SK-N-SH treated with all-trans-retinoic acid at 6 μM for 48 hours (cell line): ENCODE measurements at regions not wholly inside any gene's neighbourhood (a gene's known extent, or its start where the extent isn't known, plus 50 kb on each side); places are given as distances from the start of the nearest gene placed in this dataset.

Experiments
- ATAC-seq: fragments of 200-7000 bp; cut with Tn5 transposase; 3 replicates; pipeline ENCODE4 v1.9.1; 2020; ENCODE audit warnings: mild to moderate bottlenecking, moderate library complexity
- ARNTL ChIP-seq: fragments of 450-650 bp; formaldehyde crosslinking; IDR thresholded peaks from 2 replicates; pipeline ENCODE4 v1.5.0; 2020; ENCODE audit warnings: low read depth, mild to moderate bottlenecking, moderate library complexity, borderline replicate concordance
- BACH2 ChIP-seq: fragments of 250-450 bp; sonication (Bioruptor Pico); IDR thresholded peaks from 2 replicates; pipeline ENCODE4 v1.9.0; 2021; ENCODE audit warnings: mild to moderate bottlenecking, borderline replicate concordance
- CSDC2 ChIP-seq: fragments of 250-450 bp; sonication (Bioruptor Pico); IDR thresholded peaks from 2 replicates; pipeline ENCODE4 v1.5.0; 2020; ENCODE audit warnings: mild to moderate bottlenecking, moderate library complexity
- CSRNP3 ChIP-seq: fragments of 250-450 bp; sonication (Bioruptor Pico); IDR thresholded peaks from 2 replicates; pipeline ENCODE4 v1.5.1; 2021; ENCODE audit warnings: mild to moderate bottlenecking, moderate library complexity
- ESRRG ChIP-seq: fragments of 250-450 bp; sonication (Bioruptor Pico); IDR thresholded peaks from 2 replicates; pipeline ENCODE4 v1.6.1; 2021; ENCODE audit warnings: mild to moderate bottlenecking
- GLIS3 ChIP-seq: fragments of 250-450 bp; sonication (Bioruptor Pico); IDR thresholded peaks from 2 replicates; pipeline ENCODE4 v1.5.0; 2020; ENCODE audit warnings: mild to moderate bottlenecking, moderate library complexity
- ISL1 ChIP-seq: fragments of 250-450 bp; sonication (Bioruptor Pico); IDR thresholded peaks from 2 replicates; pipeline ENCODE4 v2.1.2; 2022; ENCODE audit warnings: mild to moderate bottlenecking, moderate library complexity
- OSR1 ChIP-seq: fragments of 250-450 bp; sonication (Bioruptor Pico); IDR thresholded peaks from 2 replicates; pipeline ENCODE4 v1.8.0; 2022; ENCODE audit warnings: moderate library complexity, mild to moderate bottlenecking, inconsistent platforms
- POU6F1 ChIP-seq: fragments of 250-450 bp; sonication (Bioruptor Pico); IDR thresholded peaks from 2 replicates; pipeline ENCODE4 v1.8.0; 2021; ENCODE audit warnings: low read depth, mild to moderate bottlenecking, moderate library complexity, borderline replicate concordance
- RARB ChIP-seq: fragments of 250-450 bp; sonication (Bioruptor Pico); IDR thresholded peaks from 2 replicates; pipeline ENCODE4 v1.8.0; 2021; ENCODE audit warnings: mild to moderate bottlenecking, moderate library complexity
- SNAI2 ChIP-seq: fragments of 250-450 bp; sonication (Bioruptor Pico); IDR thresholded peaks from 2 replicates; pipeline ENCODE4 v1.5.0; 2020; ENCODE audit warnings: mild to moderate bottlenecking, moderate library complexity
- TCF4 ChIP-seq: fragments of 250-450 bp; sonication (Bioruptor Pico); IDR thresholded peaks from 2 replicates; pipeline ENCODE4 v1.8.0; 2021; ENCODE audit warnings: mild to moderate bottlenecking, moderate library complexity, borderline replicate concordance
- TOX ChIP-seq: fragments of 250-450 bp; sonication (Bioruptor Pico); IDR thresholded peaks from 2 replicates; pipeline ENCODE4 v1.8.0; 2021; ENCODE audit warnings: mild to moderate bottlenecking, moderate library complexity, borderline replicate concordance
- ZFP30 ChIP-seq: fragments of 450-650 bp; formaldehyde crosslinking; IDR thresholded peaks from 2 replicates; pipeline ENCODE4 v1.5.0; 2022; ENCODE audit warnings: mild to moderate bottlenecking, moderate library complexity
- ZNF565 ChIP-seq: fragments of 450-650 bp; formaldehyde crosslinking; conservative IDR thresholded peaks from 2 replicates; pipeline ENCODE4 v1.5.0; 2020; ENCODE audit warnings: low read depth, mild to moderate bottlenecking, moderate library complexity
- ZNF70 ChIP-seq: fragments of 450-650 bp; formaldehyde crosslinking; IDR thresholded peaks from 2 replicates; pipeline ENCODE4 v1.5.0; 2020; ENCODE audit warnings: mild to moderate bottlenecking, moderate library complexity
- ZNF8 ChIP-seq: fragments of 450-650 bp; formaldehyde crosslinking; IDR thresholded peaks from 2 replicates; pipeline ENCODE4 v1.5.0; 2020; ENCODE audit warnings: mild to moderate bottlenecking, moderate library complexity
- TF ChIP-seq, protein P1 (sequence below): fragments of 250-450 bp; sonication (Bioruptor Pico); IDR thresholded peaks from 2 replicates; pipeline ENCODE4 v1.5.1; 2020; ENCODE audit warnings: low read depth, mild to moderate bottlenecking, moderate library complexity
- TF ChIP-seq, protein P2 (sequence below): fragments of 250-450 bp; sonication (Bioruptor Pico); IDR thresholded peaks from 2 replicates; pipeline ENCODE4 v1.8.0; 2020; ENCODE audit warnings: mild to moderate bottlenecking, moderate library complexity, borderline replicate concordance
- TF ChIP-seq, protein P3 (sequence below): fragments of 250-450 bp; sonication (Bioruptor Pico); IDR thresholded peaks from 2 replicates; pipeline ENCODE4 v1.5.0; 2020; ENCODE audit warnings: mild to moderate bottlenecking, moderate library complexity

GRCh38 chr14:101007004-101007614 lies 103.6 kb upstream of the RTL1 start (continued):
- TF ChIP-seq TOX: no peak
- TF ChIP-seq, protein P1, sequence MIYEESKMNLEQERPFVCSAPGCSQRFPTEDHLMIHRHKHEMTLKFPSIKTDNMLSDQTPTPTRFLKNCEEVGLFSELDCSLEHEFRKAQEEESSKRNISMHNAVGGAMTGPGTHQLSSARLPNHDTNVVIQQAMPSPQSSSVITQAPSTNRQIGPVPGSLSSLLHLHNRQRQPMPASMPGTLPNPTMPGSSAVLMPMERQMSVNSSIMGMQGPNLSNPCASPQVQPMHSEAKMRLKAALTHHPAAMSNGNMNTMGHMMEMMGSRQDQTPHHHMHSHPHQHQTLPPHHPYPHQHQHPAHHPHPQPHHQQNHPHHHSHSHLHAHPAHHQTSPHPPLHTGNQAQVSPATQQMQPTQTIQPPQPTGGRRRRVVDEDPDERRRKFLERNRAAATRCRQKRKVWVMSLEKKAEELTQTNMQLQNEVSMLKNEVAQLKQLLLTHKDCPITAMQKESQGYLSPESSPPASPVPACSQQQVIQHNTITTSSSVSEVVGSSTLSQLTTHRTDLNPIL (CRISPR knock-in tag): no peak
- TF ChIP-seq, protein P2, sequence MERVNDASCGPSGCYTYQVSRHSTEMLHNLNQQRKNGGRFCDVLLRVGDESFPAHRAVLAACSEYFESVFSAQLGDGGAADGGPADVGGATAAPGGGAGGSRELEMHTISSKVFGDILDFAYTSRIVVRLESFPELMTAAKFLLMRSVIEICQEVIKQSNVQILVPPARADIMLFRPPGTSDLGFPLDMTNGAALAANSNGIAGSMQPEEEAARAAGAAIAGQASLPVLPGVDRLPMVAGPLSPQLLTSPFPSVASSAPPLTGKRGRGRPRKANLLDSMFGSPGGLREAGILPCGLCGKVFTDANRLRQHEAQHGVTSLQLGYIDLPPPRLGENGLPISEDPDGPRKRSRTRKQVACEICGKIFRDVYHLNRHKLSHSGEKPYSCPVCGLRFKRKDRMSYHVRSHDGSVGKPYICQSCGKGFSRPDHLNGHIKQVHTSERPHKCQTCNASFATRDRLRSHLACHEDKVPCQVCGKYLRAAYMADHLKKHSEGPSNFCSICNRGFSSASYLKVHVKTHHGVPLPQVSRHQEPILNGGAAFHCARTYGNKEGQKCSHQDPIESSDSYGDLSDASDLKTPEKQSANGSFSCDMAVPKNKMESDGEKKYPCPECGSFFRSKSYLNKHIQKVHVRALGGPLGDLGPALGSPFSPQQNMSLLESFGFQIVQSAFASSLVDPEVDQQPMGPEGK (CRISPR knock-in tag): no peak

- no peak for ATAC-seq
- no peak for TF ChIP-seq POU6F1 (CRISPR knock-in tag)
- no peak for TF ChIP-seq ESRRG (CRISPR knock-in tag)
- no peak for TF ChIP-seq RARB (CRISPR knock-in tag)
- no peak for TF ChIP-seq ZNF70 (CRISPR knock-in tag)
- TF ChIP-seq TCF4: no peak
- TF ChIP-seq CSRNP3 (CRISPR knock-in tag): no peak
- TF ChIP-seq ISL1: no peak
- no peak for TF ChIP-seq ZNF8 (CRISPR knock-in tag)
- TF ChIP-seq ZFP30: no peak
- TF ChIP-seq CSDC2 (CRISPR knock-in tag): no peak
- TF ChIP-seq, protein P2 (CRISPR knock-in tag): no peak
- no peak for TF ChIP-seq OSR1 (CRISPR knock-in tag)
- TF ChIP-seq ARNTL (CRISPR knock-in tag): no peak
- TF ChIP-seq, all 23 proteins: peak for 0
Observed at GRCh38 chr14:101007765-101008164, 104.2 kb upstream of the RTL1 start.

- no peak for ATAC-seq
- no peak for TF ChIP-seq SNAI2 (CRISPR knock-in tag)
- TF ChIP-seq POU6F1 (CRISPR knock-in tag): no peak
- TF ChIP-seq, protein P1 (CRISPR knock-in tag): no peak
- no peak for TF ChIP-seq ARNTL (CRISPR knock-in tag)
- TF ChIP-seq BACH2 (CRISPR knock-in tag): no peak
- TF ChIP-seq ZNF8 (CRISPR knock-in tag): no peak
- TF ChIP-seq, protein P2 (CRISPR knock-in tag): no peak
- TF ChIP-seq, protein P3, sequence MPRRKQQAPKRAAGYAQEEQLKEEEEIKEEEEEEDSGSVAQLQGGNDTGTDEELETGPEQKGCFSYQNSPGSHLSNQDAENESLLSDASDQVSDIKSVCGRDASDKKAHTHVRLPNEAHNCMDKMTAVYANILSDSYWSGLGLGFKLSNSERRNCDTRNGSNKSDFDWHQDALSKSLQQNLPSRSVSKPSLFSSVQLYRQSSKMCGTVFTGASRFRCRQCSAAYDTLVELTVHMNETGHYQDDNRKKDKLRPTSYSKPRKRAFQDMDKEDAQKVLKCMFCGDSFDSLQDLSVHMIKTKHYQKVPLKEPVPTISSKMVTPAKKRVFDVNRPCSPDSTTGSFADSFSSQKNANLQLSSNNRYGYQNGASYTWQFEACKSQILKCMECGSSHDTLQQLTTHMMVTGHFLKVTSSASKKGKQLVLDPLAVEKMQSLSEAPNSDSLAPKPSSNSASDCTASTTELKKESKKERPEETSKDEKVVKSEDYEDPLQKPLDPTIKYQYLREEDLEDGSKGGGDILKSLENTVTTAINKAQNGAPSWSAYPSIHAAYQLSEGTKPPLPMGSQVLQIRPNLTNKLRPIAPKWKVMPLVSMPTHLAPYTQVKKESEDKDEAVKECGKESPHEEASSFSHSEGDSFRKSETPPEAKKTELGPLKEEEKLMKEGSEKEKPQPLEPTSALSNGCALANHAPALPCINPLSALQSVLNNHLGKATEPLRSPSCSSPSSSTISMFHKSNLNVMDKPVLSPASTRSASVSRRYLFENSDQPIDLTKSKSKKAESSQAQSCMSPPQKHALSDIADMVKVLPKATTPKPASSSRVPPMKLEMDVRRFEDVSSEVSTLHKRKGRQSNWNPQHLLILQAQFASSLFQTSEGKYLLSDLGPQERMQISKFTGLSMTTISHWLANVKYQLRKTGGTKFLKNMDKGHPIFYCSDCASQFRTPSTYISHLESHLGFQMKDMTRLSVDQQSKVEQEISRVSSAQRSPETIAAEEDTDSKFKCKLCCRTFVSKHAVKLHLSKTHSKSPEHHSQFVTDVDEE (CRISPR knock-in tag): no peak
- TF ChIP-seq ZNF70 (CRISPR knock-in tag): no peak
- no peak for TF ChIP-seq ZFP30
- TF ChIP-seq RARB (CRISPR knock-in tag): no peak
- no peak for TF ChIP-seq CSDC2 (CRISPR knock-in tag)
- no peak for TF ChIP-seq TCF4
- TF ChIP-seq ZNF565 (CRISPR knock-in tag): no peak
- no peak for TF ChIP-seq GLIS3
Observed at GRCh38 chr14:101008196-101008595, 104.7 kb upstream of the RTL1 start.
